HG02884 (cell line): ENCODE measurements at regions not wholly inside any gene's neighbourhood (a gene's known extent, or its start where the extent isn't known, plus 50 kb on each side); places are given as distances from the start of the nearest gene placed in this dataset.

ENCODE experiments used
- ATAC-seq: cut with Tn5 transposase; IDR thresholded peaks from one replicate; pipeline ENCODE4 v1.9.1; 2021; ENCODE audit warnings: mild to moderate bottlenecking, moderate library complexity; ENCODE audit not compliant: unreplicated experiment

GRCh38 chr10:60572511-60573194, 183.0 kb upstream of the ANK3 start:
- no peak for ATAC-seq

DNA sequence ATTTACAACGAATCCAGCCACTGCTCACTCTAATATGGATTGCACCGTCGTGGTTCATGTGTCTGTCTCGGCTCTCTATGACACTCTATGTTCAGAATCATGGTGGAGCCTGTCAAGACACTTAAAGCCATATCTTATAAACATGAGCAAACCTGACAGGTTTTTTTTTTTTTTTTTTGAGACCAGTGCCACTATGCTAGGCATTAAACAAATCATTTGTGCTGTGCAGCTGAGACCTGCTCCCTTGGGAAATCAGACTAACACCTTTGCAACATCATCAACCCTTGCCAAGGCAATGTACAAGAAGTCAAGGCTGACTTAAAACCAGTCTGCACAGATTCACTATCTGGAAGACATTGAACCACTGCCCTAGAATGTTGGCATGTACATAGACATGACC, 181.2 kb upstream of the ANK3 start:
- ATAC-seq, result no peak

DNA sequence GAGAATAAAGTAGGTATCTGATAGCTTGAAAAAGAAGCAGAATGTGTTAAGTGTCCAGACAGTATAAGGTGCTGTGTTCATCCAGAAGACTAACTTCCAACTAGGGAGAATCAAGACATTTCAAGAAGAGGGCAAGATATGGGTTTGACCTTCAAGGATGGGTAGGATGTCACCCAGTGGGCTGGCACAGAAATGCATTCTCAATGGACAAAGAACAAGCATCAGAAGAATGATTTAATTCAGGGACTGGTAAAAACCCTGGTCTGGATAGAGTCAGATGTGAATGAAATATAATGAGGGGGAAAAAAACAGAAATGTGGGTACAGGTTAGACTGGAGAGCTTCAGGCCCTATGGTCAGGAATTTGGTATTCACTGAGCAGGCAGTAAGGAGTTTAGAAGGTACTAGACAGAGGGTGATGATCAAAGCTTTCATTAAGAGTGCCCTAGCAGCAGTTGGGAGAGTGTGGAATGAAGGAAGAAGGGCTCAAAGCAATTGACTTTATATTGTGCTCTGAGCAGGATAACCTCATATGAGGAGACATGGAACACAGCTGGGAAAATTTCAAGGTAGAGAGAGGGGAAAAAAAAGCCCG, 180.7 kb upstream of the ANK3 start:
- no peak for ATAC-seq

- no peak for ATAC-seq
These were observed 180.0 kb upstream of the ANK3 start for GRCh38 chr10:60569681-60570080.

DNA sequence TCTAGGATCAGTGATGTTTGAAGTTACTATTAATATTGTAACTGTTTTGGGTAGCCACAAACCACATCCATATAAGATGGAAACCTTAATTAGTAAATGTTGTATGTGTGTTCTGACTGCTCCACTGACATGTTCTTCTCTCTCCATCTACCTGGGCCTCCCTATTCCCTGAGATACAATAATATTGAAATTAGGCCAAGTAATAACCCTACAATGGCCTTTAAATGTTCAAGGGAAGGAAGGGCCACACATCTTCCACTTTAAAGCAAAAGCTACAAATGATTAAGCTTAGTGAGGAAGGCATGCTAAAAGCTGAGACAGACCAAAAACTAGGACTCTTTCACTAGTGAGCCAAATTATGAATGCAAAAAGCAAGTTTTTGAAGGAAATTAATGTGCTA, 176.4 kb upstream of the ANK3 start:
- no peak for ATAC-seq

GRCh38 chr10:60565492-60565891, 175.8 kb upstream of the ANK3 start:
- no peak for ATAC-seq

DNA sequence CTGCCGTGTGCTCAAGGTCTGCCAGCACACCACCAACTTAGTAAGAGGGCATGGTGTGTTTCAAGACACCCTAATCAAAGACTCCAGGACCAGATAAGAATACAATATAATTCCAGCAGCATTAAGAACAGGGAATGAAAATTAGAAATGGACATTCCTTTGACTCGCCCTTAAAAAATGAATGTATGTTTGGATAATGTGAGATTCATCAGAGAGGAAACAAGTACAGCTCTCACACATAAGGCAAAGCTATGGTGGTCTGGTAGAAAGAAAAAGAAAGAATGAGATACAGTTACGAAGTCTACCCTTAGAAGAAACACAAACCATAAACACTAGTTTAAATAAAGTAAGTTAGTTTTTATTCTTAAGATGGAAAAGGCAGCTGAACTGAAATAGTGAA, 174.8 kb upstream of the ANK3 start:
- no peak for ATAC-seq

DNA sequence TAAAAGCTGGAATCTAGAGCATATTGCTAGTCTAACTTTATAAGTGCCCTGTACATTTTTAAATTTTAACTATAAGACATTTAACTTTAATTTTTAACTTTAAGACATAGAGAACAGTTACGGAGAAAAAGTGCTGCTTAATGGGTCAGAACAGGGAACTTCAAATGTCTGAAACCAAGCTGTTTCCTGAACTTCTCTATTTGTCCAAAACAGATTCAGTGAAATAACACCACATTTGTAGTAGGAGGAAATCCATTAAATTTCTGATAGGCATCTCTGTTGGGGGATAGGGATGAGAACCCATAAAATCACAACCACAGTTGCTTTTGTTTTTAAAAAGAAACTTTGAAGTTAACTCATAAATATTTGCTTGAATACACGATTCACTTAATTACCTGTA, 170.8 kb upstream of the ANK3 start:
- no peak for ATAC-seq

- ATAC-seq, result no peak
These were observed 166.0 kb upstream of the ANK3 start for GRCh38 chr10:60555700-60556099.

DNA sequence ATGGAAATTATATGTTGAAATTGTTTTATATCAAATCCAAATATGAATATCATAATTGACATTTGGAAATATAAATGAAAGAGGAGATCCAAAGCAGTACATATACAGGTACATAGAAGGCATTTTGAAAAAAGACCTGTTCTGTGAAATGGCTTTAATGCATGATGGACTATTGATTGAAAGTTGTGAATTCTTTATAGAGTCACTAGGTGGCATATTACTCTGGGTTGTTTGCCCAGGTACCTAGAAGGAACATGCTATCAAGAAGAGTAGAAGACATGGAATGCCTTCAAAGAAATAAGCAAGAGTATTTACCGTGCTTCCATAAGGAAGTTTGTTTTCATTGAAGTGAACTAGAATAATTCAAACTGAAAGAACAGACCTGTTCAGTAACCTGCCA, 160.0 kb upstream of the ANK3 start:
- ATAC-seq, result no peak

DNA sequence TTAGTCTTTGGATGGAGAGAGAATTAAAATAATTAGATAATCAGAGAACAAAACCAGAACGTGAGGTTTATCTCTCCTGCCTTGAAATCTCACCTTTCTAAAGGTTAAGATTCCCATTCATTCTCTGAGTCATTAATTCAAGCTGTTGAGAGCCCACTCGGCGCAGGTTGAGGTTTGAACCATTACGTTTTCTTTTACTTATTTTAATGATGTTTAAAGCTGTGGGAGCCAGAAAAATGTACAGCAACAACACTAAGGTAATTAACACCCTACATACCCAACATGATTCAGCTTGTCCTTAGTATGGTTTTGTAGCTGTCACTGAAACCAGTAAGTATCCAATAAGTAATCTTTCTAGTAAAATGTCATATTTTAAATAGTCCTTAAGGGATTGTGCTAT, 153.0 kb upstream of the ANK3 start:
- no peak for ATAC-seq

GRCh38 chr10:60541451-60541850, 151.8 kb upstream of the ANK3 start:
- no peak for ATAC-seq

DNA sequence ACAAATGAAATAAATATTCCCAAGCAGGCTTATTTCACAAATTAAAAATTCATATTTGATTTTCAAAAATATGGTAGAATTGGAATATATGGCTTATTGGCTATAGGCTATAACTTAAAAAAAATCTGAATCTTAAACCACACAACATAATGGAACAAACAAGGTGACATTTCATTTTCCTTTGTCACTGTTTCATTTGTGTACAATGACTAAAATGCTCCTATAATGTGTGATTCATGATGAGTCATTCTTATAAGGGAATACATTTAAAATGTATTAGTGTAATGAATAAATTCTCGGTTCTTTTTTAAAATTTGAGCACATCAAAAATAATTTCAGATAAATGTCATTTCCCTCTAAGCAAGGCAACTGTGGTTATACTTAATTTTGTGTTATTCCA, 148.0 kb upstream of the ANK3 start:
- ATAC-seq, result no peak

- ATAC-seq, result no peak
These were observed 146.9 kb upstream of the ANK3 start for GRCh38 chr10:60536529-60537114.

DNA sequence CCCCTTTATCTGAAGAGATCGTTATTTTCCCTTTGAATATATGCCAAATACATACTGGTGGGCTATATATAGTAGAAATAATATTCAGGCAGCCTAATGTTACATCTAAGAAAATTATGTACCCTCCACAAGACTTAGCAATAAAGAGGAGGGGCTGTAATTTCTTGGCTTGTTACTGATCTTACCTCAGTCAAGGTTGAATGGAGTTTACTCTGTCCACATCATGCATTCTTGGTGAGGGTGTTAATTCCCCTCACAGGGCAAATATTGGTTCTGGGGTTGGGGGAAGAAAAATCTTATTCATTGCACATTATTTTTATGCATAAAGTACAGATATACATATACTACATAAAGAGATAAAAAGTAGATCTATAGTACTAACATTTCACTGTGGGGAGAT, 145.8 kb upstream of the ANK3 start:
- ATAC-seq, result no peak

GRCh38 chr10:60534761-60535389, 145.2 kb upstream of the ANK3 start:
- ATAC-seq, result no peak

- ATAC-seq, result no peak
These were observed 143.2 kb upstream of the ANK3 start for GRCh38 chr10:60532696-60533468.

DNA sequence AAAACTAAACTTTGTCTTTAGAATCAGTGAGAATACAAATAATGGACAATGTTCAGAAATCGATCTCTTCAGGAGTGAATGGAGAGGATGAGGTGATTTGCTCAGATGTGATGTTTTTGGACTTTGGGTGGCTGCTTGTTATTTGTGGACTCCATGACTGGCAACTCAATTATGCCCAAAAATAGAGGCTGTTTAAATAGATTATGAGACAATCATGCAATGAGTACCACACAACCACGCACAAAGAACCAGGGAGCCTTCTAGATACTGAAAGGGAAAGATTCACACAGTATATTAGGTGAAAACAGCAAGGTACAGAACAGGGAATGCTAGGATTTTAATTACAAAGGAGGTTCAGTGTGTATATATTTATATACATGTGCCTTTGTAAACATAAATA, 141.3 kb upstream of the ANK3 start:
- no peak for ATAC-seq

- no peak for ATAC-seq
These were observed 138.0 kb upstream of the ANK3 start for GRCh38 chr10:60527676-60528075.

GRCh38 chr10:60525716-60526585, 136.3 kb upstream of the ANK3 start:
- ATAC-seq, result no peak
